K562 (cell line): ENCODE measurements at regions not wholly inside any gene's neighbourhood (a gene's known extent, or its start where the extent isn't known, plus 50 kb on each side); places are given as distances from the start of the nearest gene placed in this dataset.

Experiments
- ATAC-seq: fragments of 200-7000 bp; cut with Tn5 transposase; 3 replicates; pipeline ENCODE4 v1.9.1; 2020; ENCODE audit warnings: moderate library complexity
- BruUV-seq: library from RNA; stranded (reverse); fragments of 400-500 nt; replicated peaks from 2 replicates; lab custom pipeline; 2021; lab: Mats Ljungman, UMichigan
- CTCF ChIA-PET: fragments of 300-600 bp; formaldehyde crosslinking; extraction: SDS; loops from one replicate; lab custom pipeline; 2021; ENCODE audit warnings: low intra/inter-chr PET ratio; lab: Yijun Ruan, JAX
- POLR2A ChIA-PET: fragments of 300-600, 350-650 bp; sonication (Branson Sonifier 250); formaldehyde crosslinking; extraction: SDS; loops from one replicate; lab custom pipeline; 2021; ENCODE audit warnings: antibody characterized with exemption, inconsistent platforms; lab: Yijun Ruan, JAX
- DNase-seq, 4 experiments: peaks; one replicate each; pipeline versions ENCODE4 v3.0.0 to v3.0.0-alpha.2; 2011 to 2018; ENCODE audit warnings: low spot score in 3 of 4, mixed read lengths in 3 of 4; ENCODE audit errors: extremely low read depth in 1 of 4
- FAIRE-seq: peaks from 2 replicates; lab custom pipeline; 2011; peaks lifted over from hg19 to GRCh38; lab: Jason Lieb, UNC
- H2AFZ ChIP-seq: 2 replicates; pipeline ENCODE4 v1.6.0; 2011; ENCODE audit warnings: low read depth, low read length, control low read depth, inconsistent platforms
- H3K27ac ChIP-seq: fragments of 200-600 bp; 3 replicates; pipeline ENCODE4 v1.8.0; 2011; ENCODE audit warnings: low read depth, mild to moderate bottlenecking, control low read depth, inconsistent platforms, low read length, moderate library complexity, mixed read lengths; ENCODE audit errors: extremely low read depth
- H3K27me3 ChIP-seq, 2 experiments: fragments of 300-600 bp in 1 of 2; 2 replicates in 1 of 2; 3 replicates in 1 of 2; pipeline versions ENCODE4 v1.6.0 to v1.8.0; 2011; ENCODE audit warnings: inconsistent platforms in 2 of 2, low read length in 2 of 2, mild to moderate bottlenecking in 1 of 2, mixed read lengths in 1 of 2, moderate library complexity in 1 of 2; ENCODE audit not compliant: control insufficient read depth in 2 of 2, insufficient read depth in 2 of 2
- H3K36me3 ChIP-seq: fragments of 300-600 bp; 3 replicates; pipeline ENCODE4 v1.8.0; 2011; ENCODE audit warnings: mild to moderate bottlenecking, low read length, inconsistent platforms; ENCODE audit not compliant: control insufficient read depth, insufficient read depth
- H3K4me1 ChIP-seq, 2 experiments: fragments of 200-600 bp in 1 of 2; replicated peaks in 1 of 2; 2 replicates in 1 of 2; 3 replicates in 1 of 2; pipeline versions ENCODE4 v1.5.1 to v1.8.0; 2011; ENCODE audit warnings: inconsistent platforms in 2 of 2, low read length in 2 of 2, mild to moderate bottlenecking in 1 of 2, mixed read lengths in 1 of 2, moderate library complexity in 1 of 2; ENCODE audit not compliant: control insufficient read depth in 2 of 2, insufficient read depth in 2 of 2
- H3K4me2 ChIP-seq: 2 replicates; pipeline ENCODE4 v1.6.1; 2011; ENCODE audit warnings: low read length, control low read depth, inconsistent platforms, mixed read lengths; ENCODE audit not compliant: insufficient read depth
- H3K4me3 ChIP-seq: fragments of 200-600 bp; sonication (generic), shearing (Covaris generic); 2 replicates; pipeline ENCODE4 v1.5.1; 2016; ENCODE audit warnings: control low read depth, inconsistent platforms
- H3K79me2 ChIP-seq: fragments of 200-600 bp; 3 replicates; pipeline ENCODE4 v1.8.0; 2011; ENCODE audit warnings: low read length, inconsistent platforms; ENCODE audit not compliant: control insufficient read depth, insufficient read depth
- H3K9ac ChIP-seq, 2 experiments: 2 replicates each; pipeline versions ENCODE4 v1.6.0 to v1.6.1; 2011; ENCODE audit warnings: low read depth in 2 of 2, low read length in 2 of 2, control low read depth in 1 of 2, inconsistent platforms in 1 of 2, mild to moderate bottlenecking in 1 of 2, mixed read lengths in 1 of 2; ENCODE audit not compliant: insufficient read depth in 1 of 2
- H3K9me1 ChIP-seq: one replicate; pipeline ENCODE4 v1.6.0; 2011; ENCODE audit warnings: inconsistent platforms, mild to moderate bottlenecking, low read length, moderate library complexity; ENCODE audit not compliant: control insufficient read depth, insufficient read depth
- H3K9me3 ChIP-seq: replicated peaks from 2 replicates; pipeline ENCODE4 v1.5.1; 2011; ENCODE audit warnings: low read depth, low read length, inconsistent platforms; ENCODE audit not compliant: control insufficient read depth, insufficient read depth
- H4K20me1 ChIP-seq: replicated peaks from 2 replicates; pipeline ENCODE4 v1.6.1; 2011; ENCODE audit warnings: low read length, inconsistent platforms, mixed read lengths; ENCODE audit not compliant: control insufficient read depth, insufficient read depth
- HDAC8 ChIP-seq: fragments of 450-650 bp; IDR thresholded peaks from 2 replicates; pipeline ENCODE4 v1.6.1; 2016; ENCODE audit warnings: mild to moderate bottlenecking, missing genetic modification characterization, moderate library complexity, missing compliant biosample characterization
- NR0B1 ChIP-seq: fragments of 450-650 bp; IDR thresholded peaks from one replicate; pipeline ENCODE4 v1.6.1; 2018; ENCODE audit warnings: mild to moderate bottlenecking, moderate library complexity; ENCODE audit not compliant: partially characterized antibody
- PHF8 ChIP-seq: fragments of 200-600 bp; sonication (generic); IDR thresholded peaks from 2 replicates; pipeline ENCODE4 v1.6.1; 2012; ENCODE audit warnings: mixed run types, mild to moderate bottlenecking, inconsistent platforms, low read length, moderate library complexity, borderline replicate concordance
- PTTG1 ChIP-seq: fragments of 450-650 bp; IDR thresholded peaks from 2 replicates; pipeline ENCODE4 v1.6.1; 2016; ENCODE audit warnings: low read depth, mild to moderate bottlenecking, missing genetic modification characterization, missing compliant biosample characterization
- SREBF1 ChIP-seq: fragments of 150-350 bp; IDR thresholded peaks from 2 replicates; pipeline ENCODE4 v1.6.1; 2014; ENCODE audit warnings: antibody characterized with exemption, low read depth, low read length, borderline replicate concordance
- ZNF561 ChIP-seq: fragments of 450-650 bp; formaldehyde crosslinking; conservative IDR thresholded peaks from 2 replicates; pipeline ENCODE4 v1.4.0; 2020; ENCODE audit warnings: mild to moderate bottlenecking, moderate library complexity
- in situ Hi-C: fragments of 300-500 bp; cut with MboI; formaldehyde crosslinking; loops from 4 replicates; pipeline ENCODE4 v1.15.0; 2018; ENCODE audit warnings: inconsistent platforms, mixed read lengths
- intact Hi-C: fragments of 100-400 bp; cut with micrococcal nuclease; formaldehyde crosslinking; loops from 2 replicates; pipeline ENCODE4 v1.14.2; 2022
- TF ChIP-seq, protein P1 (sequence below): fragments of 250-450 bp; sonication (Bioruptor Pico); IDR thresholded peaks from 2 replicates; pipeline ENCODE4 v1.9.0; 2021; ENCODE audit warnings: mild to moderate bottlenecking, inconsistent platforms

DNA sequence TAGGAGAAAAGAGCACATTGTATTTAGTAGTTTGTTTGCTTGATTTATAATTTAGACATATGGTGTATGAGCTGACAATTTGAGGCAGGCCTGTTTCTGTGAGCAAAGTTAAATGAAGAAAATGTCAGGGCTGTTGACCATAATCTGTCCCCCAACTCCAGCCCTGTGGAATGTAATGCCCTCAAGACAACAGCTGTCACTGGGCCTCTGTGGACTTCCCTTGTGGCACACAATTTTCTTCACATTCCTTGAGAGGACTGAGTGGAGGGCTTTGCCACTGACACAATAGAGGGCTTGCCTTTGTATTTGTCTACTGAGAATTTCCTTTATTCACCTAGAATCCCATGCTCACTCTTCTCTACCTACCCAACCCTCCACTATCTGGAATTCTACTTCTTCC, 141.2 kb upstream of the CD180 start:
- no peak overlapping the region for H3K4me2 ChIP-seq
- in situ Hi-C loops (no loop called here), intact Hi-C loops (no loop called here)
- no peak overlapping the region for H2AFZ ChIP-seq
- no peak for ATAC-seq
- DNase-seq: no peak
- no peaks in the 10 kb centered on the region for H3K79me2 ChIP-seq
- H3K4me3 ChIP-seq: no peak overlapping the region
- no peaks in the 10 kb centered on the region for H3K4me1 ChIP-seq
- ChIA-PET CTCF (no interaction called here), POLR2A (no interaction called here)
- H3K9me1 ChIP-seq: no peaks in the 10 kb centered on the region
- no peak for FAIRE-seq
- no TSS peak for BruUV-seq
- H3K9ac ChIP-seq: no peak overlapping the region
- TF ChIP-seq PHF8 (no peak), HDAC8 (no peak), SREBF1 (no peak), ZNF561 (CRISPR knock-in tag) (no peak), PTTG1 (tag) (no peak), NR0B1 (no peak)
- TF ChIP-seq, protein P1, sequence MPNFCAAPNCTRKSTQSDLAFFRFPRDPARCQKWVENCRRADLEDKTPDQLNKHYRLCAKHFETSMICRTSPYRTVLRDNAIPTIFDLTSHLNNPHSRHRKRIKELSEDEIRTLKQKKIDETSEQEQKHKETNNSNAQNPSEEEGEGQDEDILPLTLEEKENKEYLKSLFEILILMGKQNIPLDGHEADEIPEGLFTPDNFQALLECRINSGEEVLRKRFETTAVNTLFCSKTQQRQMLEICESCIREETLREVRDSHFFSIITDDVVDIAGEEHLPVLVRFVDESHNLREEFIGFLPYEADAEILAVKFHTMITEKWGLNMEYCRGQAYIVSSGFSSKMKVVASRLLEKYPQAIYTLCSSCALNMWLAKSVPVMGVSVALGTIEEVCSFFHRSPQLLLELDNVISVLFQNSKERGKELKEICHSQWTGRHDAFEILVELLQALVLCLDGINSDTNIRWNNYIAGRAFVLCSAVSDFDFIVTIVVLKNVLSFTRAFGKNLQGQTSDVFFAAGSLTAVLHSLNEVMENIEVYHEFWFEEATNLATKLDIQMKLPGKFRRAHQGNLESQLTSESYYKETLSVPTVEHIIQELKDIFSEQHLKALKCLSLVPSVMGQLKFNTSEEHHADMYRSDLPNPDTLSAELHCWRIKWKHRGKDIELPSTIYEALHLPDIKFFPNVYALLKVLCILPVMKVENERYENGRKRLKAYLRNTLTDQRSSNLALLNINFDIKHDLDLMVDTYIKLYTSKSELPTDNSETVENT (CRISPR knock-in tag): no peak
- H3K27me3 ChIP-seq: no peaks in the 10 kb centered on the region
- H4K20me1 ChIP-seq: no peaks in the 10 kb centered on the region
- H3K27ac ChIP-seq: no peak overlapping the region
- no peaks in the 10 kb centered on the region for H3K36me3 ChIP-seq
- no peaks in the 10 kb centered on the region for H3K9me3 ChIP-seq
